ENCODE measurements at regions not wholly inside any gene's neighbourhood (a gene's known extent, or its start where the extent isn't known, plus 50 kb on each side); places are given as distances from the start of the nearest gene placed in this dataset.

DNA sequence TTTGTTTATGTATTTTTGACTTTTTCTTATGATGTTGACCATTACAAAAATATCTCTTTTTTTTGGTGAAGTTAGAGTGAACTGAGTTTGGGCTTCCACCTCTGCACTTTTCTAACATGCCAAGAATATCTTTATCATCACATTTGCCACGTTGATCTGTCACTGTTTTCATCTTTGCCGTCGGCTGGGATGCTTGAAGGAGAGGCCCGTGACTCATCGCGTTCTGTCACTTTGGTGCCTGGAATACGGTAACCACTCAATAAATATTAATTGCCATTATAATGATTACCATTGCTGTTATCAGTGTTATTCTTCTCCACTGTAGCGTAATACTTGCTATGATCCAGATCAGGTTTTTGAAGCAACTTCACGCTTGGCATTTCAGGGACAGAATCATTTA, 350.8 kb upstream of the PFKP start:
- H3K36me3 ChIP-seq (ENCODE audit: insufficient read depth, low read length) = no peaks in the 10 kb centered on the region
- peaks cover 0 to 4% of the 10 kb centered on the region in 2 experiments for H3K9me3 ChIP-seq (ENCODE audit: control insufficient read depth in 1 of 2, insufficient read depth in 1 of 2, low read length in 2 of 2)
- intact Hi-C loops (cut with DNase I, micrococcal nuclease) = no loop called here
- peaks cover 8% of the 10 kb centered on the region for H3K27me3 Mint-ChIP-seq
- no peak overlapping the region for H3K4me3 ChIP-seq (ENCODE audit: low read length)
- H3K27me3 ChIP-seq (ENCODE audit: control insufficient read depth in 1 of 2, insufficient read depth in 2 of 2, low read length in 2 of 2) = no peaks in the 10 kb centered on the region
- peaks cover 3% of the 10 kb centered on the region for H3K9me3 Mint-ChIP-seq
- H3K27ac Mint-ChIP-seq = no peak overlapping the region
- ATAC-seq (ENCODE audit: poor library complexity) (no peak), DNase-seq (no peak)
- TF ChIP-seq, protein P1, sequence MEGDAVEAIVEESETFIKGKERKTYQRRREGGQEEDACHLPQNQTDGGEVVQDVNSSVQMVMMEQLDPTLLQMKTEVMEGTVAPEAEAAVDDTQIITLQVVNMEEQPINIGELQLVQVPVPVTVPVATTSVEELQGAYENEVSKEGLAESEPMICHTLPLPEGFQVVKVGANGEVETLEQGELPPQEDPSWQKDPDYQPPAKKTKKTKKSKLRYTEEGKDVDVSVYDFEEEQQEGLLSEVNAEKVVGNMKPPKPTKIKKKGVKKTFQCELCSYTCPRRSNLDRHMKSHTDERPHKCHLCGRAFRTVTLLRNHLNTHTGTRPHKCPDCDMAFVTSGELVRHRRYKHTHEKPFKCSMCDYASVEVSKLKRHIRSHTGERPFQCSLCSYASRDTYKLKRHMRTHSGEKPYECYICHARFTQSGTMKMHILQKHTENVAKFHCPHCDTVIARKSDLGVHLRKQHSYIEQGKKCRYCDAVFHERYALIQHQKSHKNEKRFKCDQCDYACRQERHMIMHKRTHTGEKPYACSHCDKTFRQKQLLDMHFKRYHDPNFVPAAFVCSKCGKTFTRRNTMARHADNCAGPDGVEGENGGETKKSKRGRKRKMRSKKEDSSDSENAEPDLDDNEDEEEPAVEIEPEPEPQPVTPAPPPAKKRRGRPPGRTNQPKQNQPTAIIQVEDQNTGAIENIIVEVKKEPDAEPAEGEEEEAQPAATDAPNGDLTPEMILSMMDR (IDR thresholded peaks at IDR 0.05) = no peak
- ChIA-PET POLR2A (no interaction called here), CTCF (interaction anchor here (0.9 kb wide), 1 partner anchor 11 kb away, joined by 3 read pairs; no protein-coding TSS in a partner anchor)
- H3K4me1 Mint-ChIP-seq (ENCODE audit: low read depth) = no peaks in the 10 kb centered on the region
- H3K36me3 Mint-ChIP-seq (ENCODE audit: low read depth) = no peaks in the 10 kb centered on the region
- H3K4me3 Mint-ChIP-seq = no peak overlapping the region
- H3K4me1 ChIP-seq (ENCODE audit: insufficient read depth, low read length) = no peaks in the 10 kb centered on the region
- H3K27ac ChIP-seq (ENCODE audit: low read depth in 1 of 2, low read length in 2 of 2) = no peak overlapping the region

DNA sequence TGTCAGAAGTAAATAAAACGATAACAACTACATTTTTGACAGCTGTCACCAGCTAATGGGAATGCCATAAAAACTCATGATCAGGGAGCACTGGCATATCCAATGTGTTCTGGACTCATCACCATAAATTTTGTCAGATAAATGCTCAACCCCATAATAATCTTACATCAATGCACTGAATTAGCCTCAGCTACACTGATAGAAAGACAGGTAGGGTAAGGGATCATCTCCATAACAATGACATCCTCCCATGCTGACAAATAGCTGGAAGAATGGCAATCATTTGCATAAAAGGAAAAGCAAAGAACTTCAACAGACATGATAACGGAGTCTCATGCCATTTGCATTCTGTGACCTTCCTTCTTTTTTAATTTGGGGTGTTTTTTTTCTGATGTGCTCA, 352.8 kb upstream of the PFKP start:
- Histone ChIP-seq H3K4me1 (ENCODE audit: insufficient read depth, low read length) (no peaks in the 10 kb centered on the region), H3K9me3 (ENCODE audit: control insufficient read depth in 1 of 2, insufficient read depth in 1 of 2, low read length in 2 of 2) (peaks cover 7 to 8% of the 10 kb centered on the region in 2 experiments), H3K4me3 (ENCODE audit: low read length) (no peak overlapping the region), H3K27ac (ENCODE audit: low read depth in 1 of 2, low read length in 2 of 2) (no peak overlapping the region), H3K27me3 (ENCODE audit: control insufficient read depth in 1 of 2, insufficient read depth in 2 of 2, low read length in 2 of 2) (no peaks in the 10 kb centered on the region), H3K36me3 (ENCODE audit: insufficient read depth, low read length) (no peaks in the 10 kb centered on the region)
- no peak for DNase-seq
- Mint-ChIP-seq H3K36me3 (ENCODE audit: low read depth) (no peaks in the 10 kb centered on the region), H3K27me3 (peaks cover 12% of the 10 kb centered on the region), H3K4me3 (no peak overlapping the region), H3K9me3 (peaks cover 5% of the 10 kb centered on the region), H3K4me1 (ENCODE audit: low read depth) (no peaks in the 10 kb centered on the region), H3K27ac (no peak overlapping the region)
- intact Hi-C loops (cut with DNase I, micrococcal nuclease) = no loop called here
- POLR2A ChIA-PET = no interaction called here
- TF ChIP-seq, protein P1 (IDR thresholded peaks at IDR 0.05) = no peak
- no peak for ATAC-seq (ENCODE audit: poor library complexity)
- CTCF ChIA-PET = no interaction called here

GRCh38 chr10:2703953-2704352, 363.4 kb upstream of the PFKP start:
- Histone ChIP-seq H3K27me3 (ENCODE audit: control insufficient read depth in 1 of 2, insufficient read depth in 2 of 2, low read length in 2 of 2) (no peaks in the 10 kb centered on the region), H3K4me3 (ENCODE audit: low read length) (no peak overlapping the region), H3K4me1 (ENCODE audit: insufficient read depth, low read length) (no peaks in the 10 kb centered on the region), H3K9me3 (ENCODE audit: control insufficient read depth in 1 of 2, insufficient read depth in 1 of 2, low read length in 2 of 2) (no peaks in the 10 kb centered on the region), H3K36me3 (ENCODE audit: insufficient read depth, low read length) (no peaks in the 10 kb centered on the region), H3K27ac (ENCODE audit: low read depth in 1 of 2, low read length in 2 of 2) (no peak overlapping the region)
- H3K36me3 Mint-ChIP-seq (ENCODE audit: low read depth) = no peaks in the 10 kb centered on the region
- H3K4me1 Mint-ChIP-seq (ENCODE audit: low read depth) = no peaks in the 10 kb centered on the region
- DNase-seq = no peak
- H3K27me3 Mint-ChIP-seq = no peaks in the 10 kb centered on the region
- ChIA-PET CTCF (no interaction called here), POLR2A (no interaction called here)
- ATAC-seq (ENCODE audit: poor library complexity) = no peak
- intact Hi-C loops (cut with DNase I, micrococcal nuclease) = no loop called here
- H3K4me3 Mint-ChIP-seq = no peak overlapping the region
- H3K9me3 Mint-ChIP-seq = no peaks in the 10 kb centered on the region
- no peak overlapping the region for H3K27ac Mint-ChIP-seq
- TF ChIP-seq, protein P1 (IDR thresholded peaks at IDR 0.05) = no peak
